Prostate gland (tissue), 2 donors: ENCODE measurements at regions not wholly inside any gene's neighbourhood (a gene's known extent, or its start where the extent isn't known, plus 50 kb on each side); places are given as distances from the start of the nearest gene placed in this dataset.

Source experiments
- DNase-seq: peaks from one replicate; pipeline ENCODE4 v3.0.0-alpha.2; 2019; ENCODE audit warnings: low spot score
- H3K27ac ChIP-seq, 2 donors: fragments of 200-600 bp; sonication (generic); 2 replicates each; pipeline ENCODE4 v1.5.1; 2017 to 2019
- H3K27me3 ChIP-seq: fragments of 200-600 bp; sonication (generic); replicated peaks from 2 replicates; pipeline ENCODE4 v1.5.1; 2019; ENCODE audit not compliant: insufficient read depth
- H3K36me3 ChIP-seq, 2 donors: fragments of 200-600 bp; sonication (generic); 1 replicate in 1 of 2; 2 replicates in 1 of 2; pipeline versions ENCODE4 v1.5.1 to v1.8.1; 2017 to 2019
- H3K4me1 ChIP-seq: fragments of 200-600 bp; sonication (generic); replicated peaks from 2 replicates; pipeline ENCODE4 v1.5.1; 2019
- H3K4me3 ChIP-seq, 2 donors: fragments of 200-600 bp; sonication (generic); 2 replicates each; pipeline ENCODE4 v1.5.1; 2017 to 2019
- H3K9me3 ChIP-seq: fragments of 200-600 bp; sonication (generic); 2 replicates; pipeline ENCODE4 v1.5.1; 2017
- CTCF ChIP-seq, 4 experiments: fragments of 200-600 bp in 2 of 4; fragments of 450-650 bp in 2 of 4; sonication (generic) in 2 of 4; IDR thresholded peaks; 1 replicate in 3 of 4; 2 replicates in 1 of 4; pipeline ENCODE4 v1.5.1; 2016 to 2019; ENCODE audit warnings: antibody characterized with exemption in 4 of 4, mild to moderate bottlenecking in 2 of 4, moderate library complexity in 2 of 4
- POLR2A ChIP-seq: fragments of 450-650 bp; IDR thresholded peaks from one replicate; pipeline ENCODE4 v1.6.1; 2016; ENCODE audit warnings: antibody characterized with exemption, mild to moderate bottlenecking
- POLR2AphosphoS5 ChIP-seq: sonication (generic); formaldehyde crosslinking; IDR thresholded peaks from one replicate; pipeline ENCODE4 v1.6.1; 2017; ENCODE audit warnings: antibody characterized with exemption
- WGBS: methylation state at CpG from one replicate; pipeline ENCODE4 v1.1.5; 2018; 5-methylcytosine and 5-hydroxymethylcytosine counted together
- intact Hi-C: fragments of 100-400 bp; cut with DNase I; formaldehyde crosslinking; loops from one replicate; pipeline ENCODE4 v1.14.2; 2022

- Histone ChIP-seq H3K4me3 (no peak overlapping the region), H3K9me3 (no peaks in the 10 kb centered on the region), H3K27me3 (no peaks in the 10 kb centered on the region), H3K4me1 (peaks cover 24% of the 10 kb centered on the region), H3K36me3 (no peaks in the 10 kb centered on the region), H3K27ac (peak overlapping the region; percentile 77 to 84)
- intact Hi-C loops: no loop called here
- 53% methylated on average over 1 of the region's 1 CpG for WGBS
- peak; percentile 28 for DNase-seq
- TF ChIP-seq POLR2A (no peak), POLR2AphosphoS5 (peak; percentile 35), CTCF (IDR thresholded peaks at IDR 0.05) (no peak)
Observed at GRCh38 chr9:107386396-107386795, 103.2 kb downstream of the KLF4 start.
